22Rv1 (cell line): ENCODE measurements at regions not wholly inside any gene's neighbourhood (a gene's known extent, or its start where the extent isn't known, plus 50 kb on each side); places are given as distances from the start of the nearest gene placed in this dataset.

Source experiments
- CTCF ChIP-seq: fragments of 450-650 bp; IDR thresholded peaks from 2 replicates; pipeline ENCODE4 v1.5.1; 2017; ENCODE audit warnings: mild to moderate bottlenecking
- ZFX ChIP-seq: fragments of 450-650 bp; IDR thresholded peaks from 2 replicates; pipeline ENCODE4 v1.6.1; 2017; ENCODE audit warnings: antibody characterized with exemption, borderline replicate concordance

- no peak for TF ChIP-seq CTCF
- no peak for TF ChIP-seq ZFX
Observed at GRCh38 chr12:91343010-91343409, 160.4 kb upstream of the DCN start.
